ENCODE measurements at regions not wholly inside any gene's neighbourhood (a gene's known extent, or its start where the extent isn't known, plus 50 kb on each side); places are given as distances from the start of the nearest gene placed in this dataset.

DNA sequence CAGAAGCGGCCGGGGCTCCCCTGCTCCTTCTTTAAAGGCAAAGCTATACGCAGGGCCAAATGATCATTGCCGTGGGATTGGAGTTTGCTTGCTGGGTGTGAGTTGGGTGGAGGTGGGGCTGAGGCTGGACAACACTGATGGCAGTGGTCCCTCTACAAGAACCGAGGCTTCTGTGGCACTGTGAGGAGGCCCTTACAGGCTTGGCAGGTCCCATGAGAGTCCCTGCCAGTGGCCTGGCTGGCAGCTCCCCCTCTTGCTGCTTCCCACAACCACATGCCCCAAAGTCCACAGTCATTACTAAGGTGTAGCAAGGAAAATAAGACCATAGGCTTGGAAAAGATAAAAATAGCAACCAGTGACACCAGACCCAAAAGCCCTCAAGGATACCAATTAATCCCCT lies 98.4 kb downstream of the ANKRD10 start:
- TF ChIP-seq, protein P1, sequence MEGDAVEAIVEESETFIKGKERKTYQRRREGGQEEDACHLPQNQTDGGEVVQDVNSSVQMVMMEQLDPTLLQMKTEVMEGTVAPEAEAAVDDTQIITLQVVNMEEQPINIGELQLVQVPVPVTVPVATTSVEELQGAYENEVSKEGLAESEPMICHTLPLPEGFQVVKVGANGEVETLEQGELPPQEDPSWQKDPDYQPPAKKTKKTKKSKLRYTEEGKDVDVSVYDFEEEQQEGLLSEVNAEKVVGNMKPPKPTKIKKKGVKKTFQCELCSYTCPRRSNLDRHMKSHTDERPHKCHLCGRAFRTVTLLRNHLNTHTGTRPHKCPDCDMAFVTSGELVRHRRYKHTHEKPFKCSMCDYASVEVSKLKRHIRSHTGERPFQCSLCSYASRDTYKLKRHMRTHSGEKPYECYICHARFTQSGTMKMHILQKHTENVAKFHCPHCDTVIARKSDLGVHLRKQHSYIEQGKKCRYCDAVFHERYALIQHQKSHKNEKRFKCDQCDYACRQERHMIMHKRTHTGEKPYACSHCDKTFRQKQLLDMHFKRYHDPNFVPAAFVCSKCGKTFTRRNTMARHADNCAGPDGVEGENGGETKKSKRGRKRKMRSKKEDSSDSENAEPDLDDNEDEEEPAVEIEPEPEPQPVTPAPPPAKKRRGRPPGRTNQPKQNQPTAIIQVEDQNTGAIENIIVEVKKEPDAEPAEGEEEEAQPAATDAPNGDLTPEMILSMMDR (conservative IDR thresholded peaks at IDR 0.05; ENCODE audit: low read length): no peak
- TF ChIP-seq EZH2phosphoT487 (IDR thresholded peaks at IDR 0.05; ENCODE audit: borderline replicate concordance, low read depth, low read length): no peak
